GM19025 (cell line): ENCODE measurements at regions not wholly inside any gene's neighbourhood (a gene's known extent, or its start where the extent isn't known, plus 50 kb on each side); places are given as distances from the start of the nearest gene placed in this dataset.

Experiments used
- ATAC-seq: cut with Tn5 transposase; IDR thresholded peaks from one replicate; pipeline ENCODE4 v1.9.1; 2021; ENCODE audit warnings: mild to moderate bottlenecking, low read depth, moderate library complexity; ENCODE audit not compliant: unreplicated experiment

GRCh38 chr5:2696156-2696807 is 55.2 kb downstream of the IRX2 start:
- no peak for ATAC-seq

GRCh38 chr5:2695200-2695891 is 56.1 kb downstream of the IRX2 start:
- no peak for ATAC-seq

GRCh38 chr5:2691530-2691929 is 59.9 kb downstream of the IRX2 start:
- ATAC-seq, result no peak

GRCh38 chr5:2690293-2690692 is 61.2 kb downstream of the IRX2 start:
- ATAC-seq, result no peak

- no peak for ATAC-seq
Observed at GRCh38 chr5:2688586-2688985, 62.9 kb downstream of the IRX2 start.

GRCh38 chr5:2687746-2688145 is 63.7 kb downstream of the IRX2 start:
- no peak for ATAC-seq

- ATAC-seq, result no peak
Observed at GRCh38 chr5:2686321-2687124, 65.0 kb downstream of the IRX2 start.

GRCh38 chr5:2685651-2686272 is 65.7 kb downstream of the IRX2 start:
- no peak for ATAC-seq

GRCh38 chr5:2684606-2685005 is 66.9 kb downstream of the IRX2 start:
- ATAC-seq, result no peak

- no peak for ATAC-seq
Observed at GRCh38 chr5:2683720-2684119, 67.8 kb downstream of the IRX2 start.

GRCh38 chr5:2681476-2681875 is 70.0 kb downstream of the IRX2 start:
- ATAC-seq, result no peak

GRCh38 chr5:2680979-2681378 is 70.5 kb downstream of the IRX2 start:
- ATAC-seq, result no peak

GRCh38 chr5:2677689-2678088 is 73.8 kb downstream of the IRX2 start:
- ATAC-seq, result no peak

- ATAC-seq, result no peak
Observed at GRCh38 chr5:2675548-2675947, 75.9 kb downstream of the IRX2 start.

- ATAC-seq, result no peak
Observed at GRCh38 chr5:2674456-2674855, 77.0 kb downstream of the IRX2 start.

- ATAC-seq, result no peak
Observed at GRCh38 chr5:2670940-2671339, 80.5 kb downstream of the IRX2 start.

- ATAC-seq, result no peak
Observed at GRCh38 chr5:2669913-2670312, 81.6 kb downstream of the IRX2 start.

- no peak for ATAC-seq
Observed at GRCh38 chr5:2669259-2669658, 82.2 kb downstream of the IRX2 start.

GRCh38 chr5:2666081-2666480 is 85.4 kb downstream of the IRX2 start:
- no peak for ATAC-seq

GRCh38 chr5:2663489-2663888 is 88.0 kb downstream of the IRX2 start:
- no peak for ATAC-seq

GRCh38 chr5:2660315-2660714 is 91.2 kb downstream of the IRX2 start:
- no peak for ATAC-seq
